Stimulated activated memory B cell treated with anti-CD40 and anti-IgM and Interleukin-4, amounts not matched to agents 10 μg/mL and 1 μg/mL and 100 μg/mL, for 72 hours (primary cell): ENCODE measurements at regions not wholly inside any gene's neighbourhood (a gene's known extent, or its start where the extent isn't known, plus 50 kb on each side); places are given as distances from the start of the nearest gene placed in this dataset.
"Not testable (repeated sequence)": the region's sequence is repeated elsewhere in the genome, so short reads cannot be mapped to it uniquely, and the experiment has no call there.

Experiments
- ATAC-seq: fragments of 150-1000 bp; cut with Tn5 transposase; 2 replicates; pipeline ENCODE4 v1.10.0; 2021
- H3K27ac Mint-ChIP-seq: one replicate; pipeline ENCODE4 v1.8.0; 2022; ENCODE audit warnings: mild to moderate bottlenecking, mixed read lengths
- H3K27me3 Mint-ChIP-seq: one replicate; pipeline ENCODE4 v1.8.0; 2022; ENCODE audit warnings: mixed read lengths
- H3K36me3 Mint-ChIP-seq: one replicate; pipeline ENCODE4 v1.8.0; 2022; ENCODE audit warnings: mixed read lengths
- H3K4me1 Mint-ChIP-seq: one replicate; pipeline ENCODE4 v1.8.0; 2022; ENCODE audit warnings: mixed read lengths
- H3K4me3 Mint-ChIP-seq: one replicate; pipeline ENCODE4 v1.8.0; 2022; ENCODE audit warnings: mild to moderate bottlenecking, moderate library complexity, mixed read lengths
- H3K9me3 Mint-ChIP-seq: one replicate; pipeline ENCODE4 v1.8.0; 2022; ENCODE audit warnings: mixed read lengths

DNA sequence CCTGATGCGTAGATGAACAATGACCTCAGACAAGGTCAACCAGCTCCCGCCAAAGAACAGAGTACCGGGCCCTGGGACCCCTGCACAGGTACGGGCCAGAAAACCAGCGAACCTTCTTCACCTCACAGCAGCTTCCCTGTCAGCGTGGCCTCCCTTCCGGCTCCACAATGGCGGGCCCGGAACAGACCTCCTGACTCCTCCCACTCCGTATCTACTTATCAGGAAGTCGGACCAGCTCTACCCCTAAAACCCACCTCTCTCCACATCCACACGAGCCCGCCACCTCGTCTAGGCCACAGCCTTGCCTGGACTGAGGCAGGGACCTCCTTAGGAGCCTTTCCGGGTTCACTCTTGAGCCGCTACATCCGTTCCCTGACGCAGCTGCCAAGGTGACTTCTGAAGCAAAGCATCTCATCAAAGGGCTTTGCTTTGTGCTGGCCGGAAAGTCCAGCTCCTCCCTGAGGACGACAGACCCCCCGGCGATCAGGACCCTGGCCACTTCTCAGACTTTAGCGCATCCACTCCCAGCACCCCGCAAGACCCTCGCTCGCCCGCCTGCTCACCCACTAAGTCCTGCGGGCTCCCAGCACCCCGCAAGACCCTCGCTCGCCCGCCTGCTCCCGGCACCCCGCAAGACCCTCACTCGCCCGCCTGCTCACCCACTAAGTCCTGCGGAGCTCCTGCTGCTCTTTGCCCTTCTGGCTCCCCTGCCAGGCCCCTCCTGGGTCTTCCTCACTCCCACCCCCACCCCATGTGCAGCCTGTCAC is 308.3 kb upstream of the FOXQ1 start:
- H3K36me3 Mint-ChIP-seq, result no peaks in the 10 kb centered on the region
- no peak for ATAC-seq
- no peak overlapping the region for H3K4me3 Mint-ChIP-seq
- peaks cover 6% of the 10 kb centered on the region for H3K9me3 Mint-ChIP-seq
- no peaks in the 10 kb centered on the region for H3K4me1 Mint-ChIP-seq
- H3K27ac Mint-ChIP-seq, result no peak overlapping the region
- H3K27me3 Mint-ChIP-seq, result peaks cover 30% of the 10 kb centered on the region

DNA sequence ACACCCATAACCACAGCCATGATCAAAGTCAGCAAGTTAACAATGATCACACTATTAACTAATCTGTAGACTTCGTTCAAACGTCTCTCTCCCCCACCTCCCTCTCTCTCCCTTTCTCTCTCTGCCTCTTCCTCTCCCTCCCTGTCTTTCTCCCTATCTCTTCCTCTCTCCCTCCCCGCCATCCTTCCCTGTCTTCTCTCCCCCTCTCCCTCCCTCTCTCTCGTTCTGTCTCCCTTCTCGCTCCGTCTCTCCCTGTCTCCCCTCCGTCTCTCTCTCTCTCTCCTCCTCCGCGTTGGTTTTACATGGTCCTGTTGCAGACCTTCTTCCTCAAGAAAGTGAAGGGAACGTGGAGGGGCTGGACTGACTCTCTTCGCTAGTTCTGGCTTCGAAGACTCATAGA is 308.9 kb upstream of the FOXQ1 start:
- Mint-ChIP-seq H3K36me3 (no peaks in the 10 kb centered on the region), H3K27me3 (peaks cover 34% of the 10 kb centered on the region), H3K9me3 (peaks cover 6% of the 10 kb centered on the region), H3K4me1 (no peaks in the 10 kb centered on the region), H3K4me3 (no peak overlapping the region), H3K27ac (no peak overlapping the region)
- no peak for ATAC-seq

DNA sequence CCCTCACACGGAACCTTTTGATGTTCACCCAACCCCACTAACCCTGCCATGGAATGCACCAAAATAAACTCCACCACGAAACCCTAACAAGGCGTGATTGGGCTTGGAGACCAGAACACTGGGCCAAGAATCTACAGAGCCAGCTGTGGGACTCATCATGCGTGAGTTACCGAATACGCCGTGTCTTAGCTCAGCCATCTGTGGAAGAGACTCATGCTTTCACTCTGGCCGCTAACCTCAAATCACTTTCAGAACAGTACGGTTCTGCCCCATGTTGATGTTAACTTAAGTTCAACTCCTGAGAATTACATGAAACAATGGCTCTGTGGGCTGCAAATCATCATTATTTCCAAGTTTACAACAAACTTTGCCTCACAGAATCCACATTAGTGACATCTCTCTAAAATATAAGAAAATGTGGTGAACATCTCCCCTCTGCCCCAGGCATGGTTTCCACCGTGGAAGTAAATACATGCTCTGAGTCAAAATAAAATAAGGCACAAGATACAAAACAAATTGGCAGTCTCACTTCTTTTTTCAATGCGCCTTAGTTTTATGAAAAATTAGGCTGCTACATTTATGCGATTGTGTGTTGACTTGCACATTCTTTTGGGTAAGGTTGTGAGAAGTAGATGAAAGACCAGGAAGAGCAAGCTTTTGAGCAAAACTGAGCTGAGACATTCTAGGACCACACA is 308.9 kb upstream of the EXOC2 start:
- no peak overlapping the region for H3K27ac Mint-ChIP-seq

DNA sequence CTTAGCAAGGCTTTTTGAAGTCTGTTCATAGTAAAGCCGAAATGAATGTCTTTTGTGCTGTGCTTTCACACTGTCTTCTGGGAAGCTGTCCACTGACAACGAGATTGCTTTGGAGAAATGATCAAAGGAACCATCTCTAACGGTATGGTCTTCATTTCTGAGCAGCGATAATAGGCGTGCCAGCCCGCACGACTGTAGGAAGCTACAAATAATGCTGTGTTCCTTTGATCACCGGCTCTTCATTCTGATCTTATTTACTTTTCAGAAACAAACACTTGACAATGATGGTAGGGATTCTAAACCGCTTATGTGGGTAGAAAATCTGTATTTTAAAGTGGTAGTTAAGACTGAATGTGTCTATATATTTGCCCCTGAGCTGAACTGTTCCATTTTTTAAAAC is 306.6 kb upstream of the EXOC2 start:
- H3K9me3 Mint-ChIP-seq, result peaks cover 6% of the 10 kb centered on the region

More for the DNA sequence above, 308.9 kb upstream of the EXOC2 start:
- Mint-ChIP-seq H3K9me3 (peaks cover 6% of the 10 kb centered on the region), H3K36me3 (no peaks in the 10 kb centered on the region), H3K4me1 (no peaks in the 10 kb centered on the region), H3K4me3 (no peak overlapping the region), H3K27me3 (peaks cover 46% of the 10 kb centered on the region)
- ATAC-seq, result peak; percentile 57

DNA sequence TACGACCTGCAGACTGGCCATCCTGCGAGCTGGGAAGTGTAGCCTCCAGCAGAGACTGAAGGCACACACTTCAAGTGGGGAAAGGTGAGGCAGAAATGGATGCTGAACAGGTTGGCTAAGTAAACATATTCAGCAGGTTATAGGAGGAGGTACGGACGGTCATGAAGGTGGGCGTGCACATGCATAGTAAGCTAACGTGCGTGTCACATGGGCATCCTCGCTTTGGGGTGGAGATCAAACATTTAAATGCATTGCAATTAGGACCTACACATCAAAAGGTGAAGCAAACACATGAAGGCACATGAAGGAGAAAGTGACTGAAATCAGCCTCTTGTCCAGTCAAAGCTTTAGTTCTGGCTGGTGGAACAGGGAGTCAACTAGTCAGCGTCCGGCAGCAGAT is 305.6 kb upstream of the EXOC2 start:
- Mint-ChIP-seq H3K4me3 (no peak overlapping the region), H3K36me3 (no peaks in the 10 kb centered on the region), H3K27ac (no peak overlapping the region), H3K4me1 (no peaks in the 10 kb centered on the region), H3K9me3 (peaks cover 9% of the 10 kb centered on the region), H3K27me3 (peaks cover 50% of the 10 kb centered on the region)
- no peak for ATAC-seq

More for the DNA sequence above, 306.6 kb upstream of the EXOC2 start:
- Mint-ChIP-seq H3K27ac (no peak overlapping the region), H3K4me3 (no peak overlapping the region), H3K27me3 (peaks cover 58% of the 10 kb centered on the region), H3K4me1 (no peaks in the 10 kb centered on the region), H3K36me3 (no peaks in the 10 kb centered on the region)
- ATAC-seq, result no peak

DNA sequence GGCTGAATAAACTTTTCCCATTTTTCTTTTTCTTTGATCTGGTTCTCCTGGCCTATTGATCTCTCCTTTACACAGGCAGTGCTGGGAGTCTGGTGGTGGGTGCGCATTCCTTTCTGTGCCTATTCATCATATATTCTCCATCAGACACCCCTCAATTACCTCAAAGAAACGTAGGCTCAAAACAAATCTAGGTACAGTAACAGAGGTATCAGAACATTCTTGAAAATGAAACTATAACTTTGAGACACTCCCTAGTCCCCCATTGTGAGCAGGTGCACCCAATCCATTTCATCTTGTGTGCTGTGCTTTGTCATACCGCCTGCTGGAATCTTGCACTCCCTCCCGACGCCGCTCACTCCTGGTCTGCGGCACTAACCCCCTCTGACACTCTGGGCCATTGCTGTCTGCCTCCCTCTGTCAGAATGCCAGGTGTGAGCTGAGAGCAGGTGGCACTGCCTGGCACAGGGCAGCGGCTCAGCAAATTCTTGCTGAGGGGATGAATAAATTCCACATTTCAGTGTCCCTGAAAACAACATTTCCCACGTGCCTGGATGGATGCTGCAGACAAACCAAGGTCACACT is 303.4 kb upstream of the EXOC2 start:
- ATAC-seq, result no peak
- Mint-ChIP-seq H3K27me3 (peaks cover 39% of the 10 kb centered on the region), H3K4me1 (no peaks in the 10 kb centered on the region), H3K4me3 (no peak overlapping the region), H3K9me3 (peaks cover 4% of the 10 kb centered on the region), H3K27ac (no peak overlapping the region), H3K36me3 (no peaks in the 10 kb centered on the region)

DNA sequence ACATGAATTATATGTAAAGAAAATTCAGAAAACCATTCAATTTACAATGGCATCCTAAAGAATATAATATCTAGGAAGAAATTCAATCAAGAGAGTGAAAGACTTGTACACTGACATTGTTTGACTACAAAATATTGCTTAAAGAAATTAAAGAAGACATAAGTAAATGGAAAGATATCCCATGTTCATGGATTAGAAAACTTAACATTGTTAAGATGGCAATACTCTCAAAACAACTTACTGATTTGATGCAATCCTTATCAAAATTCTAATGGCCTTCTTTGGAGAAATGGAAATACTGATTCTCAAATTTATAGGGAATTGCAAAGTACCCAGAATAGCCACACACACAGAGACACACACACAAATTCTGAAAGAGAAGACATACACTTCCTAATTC is 298.3 kb upstream of the EXOC2 start:
- no peak for ATAC-seq
- H3K27me3 Mint-ChIP-seq, result peaks cover 53% of the 10 kb centered on the region
- H3K36me3 Mint-ChIP-seq, result no peaks in the 10 kb centered on the region
- peaks cover 8% of the 10 kb centered on the region for H3K9me3 Mint-ChIP-seq
- no peak overlapping the region for H3K4me3 Mint-ChIP-seq
- no peak overlapping the region for H3K27ac Mint-ChIP-seq
- H3K4me1 Mint-ChIP-seq, result no peaks in the 10 kb centered on the region

DNA sequence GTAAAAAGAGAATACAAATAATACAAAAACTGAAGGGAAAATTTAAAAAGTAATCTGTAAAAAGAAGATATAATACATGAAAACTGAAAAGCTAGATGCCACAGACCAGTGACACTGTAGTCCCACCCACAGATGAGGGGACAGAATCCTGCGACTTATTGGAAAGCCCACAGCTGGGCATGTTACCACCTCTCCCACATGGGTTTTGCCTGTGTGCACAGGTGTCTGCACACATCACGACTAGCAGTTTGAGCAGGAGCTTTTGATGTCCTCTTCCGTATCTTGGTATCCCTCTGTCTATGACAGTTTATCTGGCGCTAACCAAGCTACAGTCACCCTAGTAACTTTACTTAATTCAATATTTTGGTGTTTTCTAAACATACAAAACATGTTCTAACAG is 291.1 kb upstream of the EXOC2 start:
- Mint-ChIP-seq H3K27ac (no peak overlapping the region), H3K9me3 (peaks cover 4% of the 10 kb centered on the region), H3K36me3 (no peaks in the 10 kb centered on the region), H3K27me3 (peaks cover 45% of the 10 kb centered on the region), H3K4me1 (no peaks in the 10 kb centered on the region), H3K4me3 (no peak overlapping the region)
- ATAC-seq, result no peak

DNA sequence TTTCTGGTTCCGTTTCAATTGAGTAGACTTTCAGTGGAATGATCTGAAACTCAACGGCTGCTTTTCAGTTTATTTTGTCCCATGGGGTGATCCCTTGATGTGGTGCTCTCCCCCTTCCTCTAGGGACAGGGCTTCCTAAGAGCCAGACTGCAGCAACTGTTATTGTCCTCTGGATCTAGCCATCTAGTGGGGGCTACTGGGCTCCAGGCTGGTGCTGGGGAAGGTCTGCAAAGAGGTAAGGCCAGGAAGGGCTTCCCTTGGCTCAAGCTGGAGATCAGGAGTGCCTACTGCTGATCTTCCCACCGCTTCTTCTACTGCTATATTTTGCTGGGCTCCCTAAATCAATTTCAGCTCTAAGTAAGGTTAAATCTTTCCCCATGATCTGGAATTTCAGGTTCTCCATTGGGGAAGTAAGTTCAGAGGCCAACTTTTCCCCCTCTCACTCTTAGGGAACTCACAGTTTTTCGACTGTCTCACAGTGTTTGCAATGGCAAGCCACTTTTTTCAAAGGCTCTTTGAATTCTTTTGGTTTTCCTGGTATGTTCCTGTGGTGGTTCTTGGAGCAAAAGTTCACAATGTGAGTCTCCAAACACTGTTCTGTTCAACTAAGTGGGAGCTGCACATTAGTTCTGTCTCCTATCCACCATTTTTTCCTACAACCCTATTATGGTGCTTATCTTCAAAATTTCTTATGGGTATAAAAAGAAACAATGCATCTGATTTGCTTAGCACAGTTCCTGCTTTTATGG is 286.2 kb upstream of the EXOC2 start:
- no peak for ATAC-seq
- no peaks in the 10 kb centered on the region for H3K36me3 Mint-ChIP-seq
- peaks cover 25% of the 10 kb centered on the region for H3K27me3 Mint-ChIP-seq
- H3K27ac Mint-ChIP-seq, result no peak overlapping the region
- H3K4me1 Mint-ChIP-seq, result no peaks in the 10 kb centered on the region
- no peak overlapping the region for H3K4me3 Mint-ChIP-seq
- peaks cover 26% of the 10 kb centered on the region for H3K9me3 Mint-ChIP-seq

DNA sequence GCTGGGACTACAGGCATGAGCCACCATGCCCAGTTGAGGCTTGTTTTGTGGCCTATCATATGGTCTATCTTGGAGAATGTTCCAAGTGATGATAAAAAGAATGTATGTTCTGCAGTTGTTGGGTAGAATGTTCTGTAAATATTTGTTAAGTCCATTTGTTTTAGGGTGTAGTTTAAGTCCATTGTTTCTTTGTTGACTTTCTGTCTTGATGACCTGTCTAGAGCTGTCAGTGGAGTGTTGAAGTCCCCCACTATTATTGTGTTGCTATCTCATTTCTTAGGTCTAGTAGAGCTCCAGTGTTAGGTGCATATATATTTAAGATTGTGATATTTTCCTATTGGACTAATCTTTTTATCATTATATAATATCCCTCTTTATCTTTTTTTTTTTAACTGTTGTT is 284.3 kb upstream of the EXOC2 start:
- not testable (repeated sequence) for H3K4me1 Mint-ChIP-seq, ATAC-seq, H3K36me3 Mint-ChIP-seq, H3K27ac Mint-ChIP-seq, H3K4me3 Mint-ChIP-seq
- H3K9me3 Mint-ChIP-seq, result peaks cover 26% of the 10 kb centered on the region
- peaks cover 17% of the 10 kb centered on the region for H3K27me3 Mint-ChIP-seq

DNA sequence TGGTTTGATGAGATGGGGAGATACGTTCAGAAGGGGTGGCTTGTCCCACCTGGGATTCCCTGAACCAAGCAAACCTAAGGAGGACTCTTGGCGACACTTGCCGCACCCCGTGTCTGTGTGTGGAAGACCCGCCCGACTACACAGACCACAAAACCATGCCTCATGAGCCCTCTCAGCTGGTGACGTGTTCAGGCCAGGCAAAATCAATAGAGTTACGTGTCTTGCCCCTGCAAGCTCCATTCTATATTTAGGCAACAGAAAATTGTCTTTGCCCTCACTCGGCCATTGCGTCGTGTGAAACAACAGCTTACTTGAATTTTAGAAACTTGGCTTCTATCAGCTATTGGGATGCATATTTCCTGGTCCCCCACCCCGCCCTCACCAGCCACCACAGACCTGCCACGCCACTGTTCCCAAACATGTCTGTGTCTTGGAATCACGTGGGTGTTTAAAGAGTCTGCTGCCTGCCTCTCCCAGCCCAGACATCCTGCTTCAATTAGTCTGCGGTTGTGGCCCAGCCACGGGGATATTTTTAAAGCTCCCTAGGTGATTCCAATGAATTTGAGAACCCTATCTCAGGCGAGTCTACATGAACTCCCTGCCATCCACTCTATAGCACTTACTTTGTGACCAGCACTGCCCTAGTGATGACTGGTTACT is 279.2 kb upstream of the EXOC2 start:
- Mint-ChIP-seq H3K4me3 (no peak overlapping the region), H3K9me3 (peaks cover 17% of the 10 kb centered on the region), H3K4me1 (no peaks in the 10 kb centered on the region), H3K27ac (no peak overlapping the region), H3K27me3 (peaks cover 10% of the 10 kb centered on the region), H3K36me3 (no peaks in the 10 kb centered on the region)
- ATAC-seq, result no peak

DNA sequence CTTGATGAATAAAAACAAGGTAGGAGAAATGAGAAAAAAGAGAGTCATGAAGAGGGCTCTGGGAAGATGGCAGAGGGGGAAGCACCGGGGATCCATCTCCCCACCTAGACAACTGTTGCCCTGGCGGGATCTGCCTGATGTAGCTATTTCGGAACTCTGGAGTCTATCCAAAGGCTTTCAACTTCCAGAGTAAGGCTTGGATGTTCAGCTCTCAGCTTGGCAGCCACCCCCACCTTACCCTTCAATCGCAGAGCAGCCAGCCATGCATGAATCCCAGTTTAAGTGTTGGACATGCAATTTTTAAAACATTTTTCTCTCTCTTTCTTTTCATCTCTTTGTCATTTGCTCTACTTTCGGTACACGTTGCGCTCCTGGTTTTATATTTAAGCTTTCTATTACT is 275.9 kb upstream of the EXOC2 start:
- no peak for ATAC-seq
- no peak overlapping the region for H3K4me3 Mint-ChIP-seq
- H3K9me3 Mint-ChIP-seq, result no peaks in the 10 kb centered on the region
- H3K36me3 Mint-ChIP-seq, result no peaks in the 10 kb centered on the region
- no peaks in the 10 kb centered on the region for H3K27me3 Mint-ChIP-seq
- H3K27ac Mint-ChIP-seq, result no peak overlapping the region
- no peaks in the 10 kb centered on the region for H3K4me1 Mint-ChIP-seq

DNA sequence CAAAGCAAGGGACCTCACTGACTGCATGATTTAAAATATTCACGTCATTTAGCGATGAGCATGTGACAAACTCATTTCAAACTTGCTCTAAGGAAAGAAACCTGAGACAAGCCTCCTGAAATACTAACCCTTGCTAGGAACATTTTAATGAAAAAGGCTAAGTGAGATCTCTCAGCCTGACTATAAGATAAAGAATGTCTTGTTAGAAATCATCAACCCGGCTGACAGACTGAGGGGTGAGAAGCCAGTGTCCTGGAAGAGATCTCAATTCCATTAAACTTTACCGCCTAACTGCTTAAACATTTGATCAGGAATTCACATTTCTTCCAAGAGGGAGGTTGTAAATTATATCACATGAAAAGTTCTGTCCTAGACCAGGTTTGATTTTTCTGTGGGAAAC is 274.8 kb upstream of the EXOC2 start:
- no peak overlapping the region for H3K27ac Mint-ChIP-seq
- H3K36me3 Mint-ChIP-seq, result no peaks in the 10 kb centered on the region
- H3K4me1 Mint-ChIP-seq, result no peaks in the 10 kb centered on the region
- no peak overlapping the region for H3K4me3 Mint-ChIP-seq
- peaks cover 5% of the 10 kb centered on the region for H3K27me3 Mint-ChIP-seq
- no peak for ATAC-seq
- H3K9me3 Mint-ChIP-seq, result no peaks in the 10 kb centered on the region

DNA sequence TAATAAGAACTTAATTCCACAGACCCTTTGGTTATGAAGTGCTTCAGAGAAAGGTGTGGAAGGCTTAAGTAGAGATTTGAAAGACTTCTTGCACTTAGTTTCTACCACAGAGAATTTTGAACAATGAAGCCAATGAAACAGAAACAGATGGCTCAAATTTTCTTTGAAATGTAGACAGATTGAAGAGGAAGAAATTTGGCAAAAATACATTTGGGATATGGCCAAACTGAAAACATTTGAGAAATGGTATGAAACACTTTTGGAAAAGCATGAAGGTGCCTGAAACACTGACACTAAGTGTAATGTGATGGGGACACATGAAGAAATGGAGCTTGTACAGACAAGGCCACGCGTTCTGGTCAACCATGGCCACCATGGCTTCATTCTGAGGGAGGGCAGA is 272.4 kb upstream of the EXOC2 start:
- Mint-ChIP-seq H3K27ac (no peak overlapping the region), H3K9me3 (no peaks in the 10 kb centered on the region), H3K4me3 (no peak overlapping the region), H3K36me3 (no peaks in the 10 kb centered on the region), H3K4me1 (no peaks in the 10 kb centered on the region), H3K27me3 (peaks cover 6% of the 10 kb centered on the region)
- no peak for ATAC-seq

DNA sequence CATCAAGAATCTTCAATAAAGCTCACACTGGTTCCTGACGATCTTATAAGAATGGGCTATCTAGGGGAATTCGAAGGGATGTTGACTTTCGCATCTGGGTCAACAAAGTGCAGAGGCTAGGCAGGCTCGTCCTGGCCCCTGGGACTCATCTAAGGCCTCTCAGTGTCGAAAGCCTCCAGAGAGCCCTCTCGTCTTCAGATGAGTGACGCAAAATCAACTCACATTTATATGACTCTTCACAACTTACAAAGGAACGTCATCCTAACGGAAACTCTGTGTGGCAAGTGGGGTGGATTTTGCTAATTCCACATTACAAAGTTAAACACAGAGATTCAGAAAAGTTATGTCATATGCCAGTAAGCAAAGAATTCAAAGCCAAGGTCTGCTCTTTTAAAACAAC is 270.5 kb upstream of the EXOC2 start:
- H3K4me1 Mint-ChIP-seq, result no peaks in the 10 kb centered on the region
- H3K27ac Mint-ChIP-seq, result no peak overlapping the region
- no peaks in the 10 kb centered on the region for H3K36me3 Mint-ChIP-seq
- H3K4me3 Mint-ChIP-seq, result no peak overlapping the region
- H3K27me3 Mint-ChIP-seq, result peaks cover 6% of the 10 kb centered on the region
- H3K9me3 Mint-ChIP-seq, result no peaks in the 10 kb centered on the region
- ATAC-seq, result no peak
